ENCODE measurements at regions not wholly inside any gene's neighbourhood (a gene's known extent, or its start where the extent isn't known, plus 50 kb on each side); places are given as distances from the start of the nearest gene placed in this dataset.

DNA sequence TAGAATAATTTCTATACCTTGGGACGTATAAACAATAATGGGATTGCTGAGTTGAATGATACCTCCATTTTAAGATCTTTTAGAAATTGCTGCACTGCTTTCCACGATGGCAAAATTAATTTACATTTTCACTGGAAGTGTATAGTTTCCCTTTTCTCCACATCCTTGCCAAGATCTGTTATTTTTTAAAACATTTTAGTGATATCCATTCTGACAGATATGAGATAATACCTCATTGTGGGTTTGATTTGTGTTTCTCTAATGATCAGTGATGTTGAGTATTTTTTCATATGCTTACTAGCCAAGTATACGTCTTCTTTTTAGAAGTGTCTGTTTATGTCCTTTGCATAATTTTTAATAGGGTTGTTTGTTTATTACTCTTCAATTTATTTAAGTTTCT lies 908.5 kb upstream of the CNTNAP5 start:
- TF ChIP-seq, protein P1, sequence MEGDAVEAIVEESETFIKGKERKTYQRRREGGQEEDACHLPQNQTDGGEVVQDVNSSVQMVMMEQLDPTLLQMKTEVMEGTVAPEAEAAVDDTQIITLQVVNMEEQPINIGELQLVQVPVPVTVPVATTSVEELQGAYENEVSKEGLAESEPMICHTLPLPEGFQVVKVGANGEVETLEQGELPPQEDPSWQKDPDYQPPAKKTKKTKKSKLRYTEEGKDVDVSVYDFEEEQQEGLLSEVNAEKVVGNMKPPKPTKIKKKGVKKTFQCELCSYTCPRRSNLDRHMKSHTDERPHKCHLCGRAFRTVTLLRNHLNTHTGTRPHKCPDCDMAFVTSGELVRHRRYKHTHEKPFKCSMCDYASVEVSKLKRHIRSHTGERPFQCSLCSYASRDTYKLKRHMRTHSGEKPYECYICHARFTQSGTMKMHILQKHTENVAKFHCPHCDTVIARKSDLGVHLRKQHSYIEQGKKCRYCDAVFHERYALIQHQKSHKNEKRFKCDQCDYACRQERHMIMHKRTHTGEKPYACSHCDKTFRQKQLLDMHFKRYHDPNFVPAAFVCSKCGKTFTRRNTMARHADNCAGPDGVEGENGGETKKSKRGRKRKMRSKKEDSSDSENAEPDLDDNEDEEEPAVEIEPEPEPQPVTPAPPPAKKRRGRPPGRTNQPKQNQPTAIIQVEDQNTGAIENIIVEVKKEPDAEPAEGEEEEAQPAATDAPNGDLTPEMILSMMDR (IDR thresholded peaks at IDR 0.05; ENCODE audit: low read depth, low read length) = no peak
- DNase-seq (ENCODE audit: extremely low read depth, low read depth) = no peak

DNA sequence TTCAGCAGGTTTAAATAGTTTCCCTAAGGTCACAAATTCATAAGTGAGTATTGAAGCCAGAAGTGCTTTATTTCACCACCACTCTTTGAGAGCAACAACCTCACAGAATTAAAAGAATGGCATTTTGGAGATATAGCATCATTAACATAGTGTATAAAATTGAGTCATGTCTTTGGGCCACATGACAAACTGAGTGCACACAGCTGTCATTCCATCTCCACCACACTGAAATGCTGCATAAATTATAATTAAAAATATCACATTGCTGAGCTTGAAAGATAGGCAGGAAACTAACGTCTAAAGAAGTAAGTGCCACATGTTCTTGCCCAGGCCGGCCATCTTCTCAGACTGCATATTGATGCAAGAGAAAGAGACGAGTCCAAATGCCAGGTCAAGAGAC lies 897.9 kb upstream of the CNTNAP5 start:
- TF ChIP-seq, protein P1 (IDR thresholded peaks at IDR 0.05; ENCODE audit: low read depth, low read length) = no peak
- no peak for DNase-seq (ENCODE audit: extremely low read depth, low read depth)

DNA sequence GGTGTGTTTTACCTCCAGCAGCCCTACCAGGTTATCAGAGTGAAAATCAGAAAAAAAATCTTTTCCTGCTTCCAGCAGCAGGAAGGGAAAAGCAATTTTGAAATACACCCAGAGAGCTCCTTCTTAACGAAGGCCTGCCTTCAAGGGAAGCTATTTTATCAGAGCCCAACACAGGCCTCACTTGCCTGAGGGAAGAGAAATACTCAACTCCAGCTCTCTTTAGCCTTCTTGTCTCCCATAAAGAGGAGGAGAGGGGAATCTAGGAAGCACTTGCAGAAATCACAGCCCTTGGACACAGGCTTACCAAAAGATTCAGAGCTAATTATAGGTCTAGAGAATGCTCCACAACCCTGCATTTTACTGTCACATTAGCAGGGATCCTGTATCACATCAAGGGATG lies 896.1 kb upstream of the CNTNAP5 start:
- DNase-seq (ENCODE audit: extremely low read depth, low read depth) = no peak
- TF ChIP-seq, protein P1 (IDR thresholded peaks at IDR 0.05; ENCODE audit: low read depth, low read length) = no peak

DNA sequence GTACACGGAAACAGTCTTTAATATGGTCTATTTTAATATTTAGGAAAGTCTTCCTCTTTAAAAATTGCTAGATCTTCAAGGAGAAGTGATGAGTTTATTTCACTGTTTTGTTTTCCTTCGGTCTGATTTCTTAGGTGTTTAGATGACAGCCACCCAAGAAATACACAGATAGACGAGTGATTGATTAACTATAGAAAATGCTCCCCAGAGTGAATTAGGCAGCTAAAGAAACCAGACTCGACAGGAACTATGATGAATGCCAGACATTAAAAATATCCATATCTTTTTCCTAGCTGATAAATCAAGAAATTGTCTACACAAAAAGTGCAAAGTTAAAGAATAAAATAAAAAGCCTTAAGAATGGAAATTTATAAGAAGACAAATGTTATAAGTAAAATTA lies 888.7 kb upstream of the CNTNAP5 start:
- DNase-seq (ENCODE audit: extremely low read depth, low read depth) = no peak
- TF ChIP-seq, protein P1 (IDR thresholded peaks at IDR 0.05; ENCODE audit: low read depth, low read length) = no peak

DNA sequence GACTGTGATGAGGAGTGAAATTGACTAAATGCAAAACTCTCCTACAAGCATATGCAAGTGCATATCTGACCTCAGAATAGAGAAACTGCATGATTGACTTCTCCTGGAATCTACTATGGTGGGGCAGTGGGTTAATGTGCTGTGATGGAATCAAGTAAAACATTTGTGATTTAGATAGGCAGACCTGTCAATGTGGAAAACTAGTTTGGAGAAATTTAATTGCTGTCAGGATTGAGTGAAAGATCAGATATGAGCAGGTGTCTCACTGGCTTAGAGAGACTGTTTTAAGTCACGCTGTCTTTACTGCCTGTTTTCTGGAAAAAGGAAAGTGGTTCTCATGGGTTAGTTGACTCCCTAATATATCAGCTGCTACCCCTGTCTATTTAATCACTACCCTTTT lies 881.0 kb upstream of the CNTNAP5 start:
- DNase-seq (ENCODE audit: extremely low read depth, low read depth) = no peak
- TF ChIP-seq, protein P1 (IDR thresholded peaks at IDR 0.05; ENCODE audit: low read depth, low read length) = no peak

DNA sequence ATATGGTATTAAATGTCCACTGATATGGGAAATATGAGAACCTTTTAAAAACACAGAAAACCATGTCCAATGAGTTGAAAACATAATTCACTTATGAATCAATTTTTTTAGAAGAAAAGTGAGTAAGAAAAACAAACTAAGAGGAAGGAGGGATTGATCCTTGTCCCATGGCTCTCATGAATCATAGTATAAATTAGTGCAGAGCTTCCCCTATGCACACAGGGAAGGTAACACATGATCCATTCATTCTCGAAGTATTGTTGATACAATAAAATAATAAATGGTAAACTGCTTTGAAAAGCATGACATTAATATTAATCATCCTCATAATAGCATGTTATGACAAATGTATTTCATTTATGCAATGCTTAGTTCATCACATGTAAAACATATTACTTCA lies 872.0 kb upstream of the CNTNAP5 start:
- TF ChIP-seq, protein P1 (IDR thresholded peaks at IDR 0.05; ENCODE audit: low read depth, low read length) = no peak
- DNase-seq (ENCODE audit: extremely low read depth, low read depth) = no peak

DNA sequence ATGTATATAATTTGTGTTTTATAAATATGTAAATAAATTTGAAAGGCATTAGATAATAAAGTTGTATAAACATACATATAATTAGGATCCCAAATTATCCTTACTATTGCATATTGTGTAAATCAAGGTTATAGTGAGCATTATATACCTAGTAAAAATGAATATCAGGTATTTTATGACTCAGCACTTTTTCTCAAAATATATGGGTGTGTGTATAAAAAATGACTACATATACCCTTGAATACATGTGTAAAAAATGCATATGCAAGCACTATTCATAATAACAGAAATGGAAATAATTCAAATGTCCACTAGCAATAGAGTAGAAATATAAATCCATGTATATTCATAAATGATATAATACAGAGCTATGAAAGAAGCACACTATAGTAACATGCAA lies 870.9 kb upstream of the CNTNAP5 start:
- DNase-seq (ENCODE audit: extremely low read depth, low read depth) = no peak
- TF ChIP-seq, protein P1 (IDR thresholded peaks at IDR 0.05; ENCODE audit: low read depth, low read length) = no peak
